ENCODE measurements at regions not wholly inside any gene's neighbourhood (a gene's known extent, or its start where the extent isn't known, plus 50 kb on each side); places are given as distances from the start of the nearest gene placed in this dataset.

DNA sequence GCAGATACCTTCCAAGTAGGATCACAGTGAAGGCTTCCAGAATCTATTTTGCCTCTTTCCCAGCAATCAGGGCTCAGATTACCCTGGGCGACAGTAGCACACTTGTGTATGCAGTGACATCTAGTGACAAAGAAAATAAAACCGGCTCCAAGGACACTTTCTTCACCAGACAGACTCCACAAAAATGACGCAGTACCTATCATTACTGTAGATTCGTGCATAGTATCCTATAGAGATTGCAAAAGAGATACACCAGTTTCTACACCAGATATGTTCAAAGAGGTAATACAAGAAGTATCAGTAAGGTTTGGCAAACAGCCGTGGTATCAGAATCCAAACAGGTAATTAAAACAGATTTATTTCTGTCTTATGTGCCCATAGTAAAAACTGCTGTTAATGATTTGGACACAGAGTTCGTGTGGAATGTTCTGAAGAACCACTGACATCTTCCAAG is 600.4 kb upstream of the JAG1 start:
- intact Hi-C loops (cut with micrococcal nuclease), result loop anchor here (1.0 to 5.0 kb wide), 5 partner anchors 270 to 807 kb away; no protein-coding TSS in a partner anchor
- H2BK20ac ChIP-seq (ENCODE audit: low read depth, low read length), result peak overlapping the region; percentile 39; the same call in 1 of the 2 replicates
- H2BK5ac ChIP-seq (ENCODE audit: low read depth, low read length, poor library complexity, severe bottlenecking), result no peak overlapping the region
- H3K4me3 ChIP-seq (ENCODE audit: insufficient read depth, low read depth, low read length), result no peak overlapping the region
- no peak overlapping the region for H3K23ac ChIP-seq (ENCODE audit: low read depth, low read length)
- H4K5ac ChIP-seq (ENCODE audit: low read depth, low read length), result no peak overlapping the region
- POLR2A ChIA-PET (ENCODE audit: unreplicated experiment), result no interaction called here
- H2AK9ac ChIP-seq (replicated peaks; ENCODE audit: low read depth, low read length, poor library complexity), result no peak overlapping the region
- ATAC-seq (ENCODE audit: low read depth) (peak; percentile 94), DNase-seq (peak; percentile 79)
- no peak overlapping the region; the same call in 1 of the 2 replicates for H3K4ac ChIP-seq (ENCODE audit: low read depth, low read length)
- H3K4me2 ChIP-seq (ENCODE audit: low read depth, low read length), result 0 out of 2 replicates have a peak overlapping the region, but pooled peaks have one; percentile 12
- in situ Hi-C loops (cut with MboI; ENCODE audit: low sequenced_read_pairs), result loop anchor here (5.0 to 10.0 kb wide), 3 partner anchors 609 to 809 kb away; no protein-coding TSS in a partner anchor
- no peaks in the 10 kb centered on the region for H3K79me1 ChIP-seq (ENCODE audit: low read depth in 1 of 2, low read length in 2 of 2)
- H4K91ac ChIP-seq (ENCODE audit: insufficient read depth, low read depth, low read length), result no peak overlapping the region
- BruUV-seq (replicated peaks), result no TSS peak
- H4K20me1 ChIP-seq (ENCODE audit: insufficient read depth, low read length), result no peaks in the 10 kb centered on the region
- no peak overlapping the region for H2AK5ac ChIP-seq (ENCODE audit: low read depth, low read length)
- H4K8ac ChIP-seq (ENCODE audit: low read depth in 2 of 2, low read length in 2 of 2), result no peak overlapping the region
- H3K14ac ChIP-seq (replicated peaks; ENCODE audit: low read depth, low read length), result no peak overlapping the region
- H3K36me3 ChIP-seq (ENCODE audit: control insufficient read depth, insufficient read depth, low read length), result no peaks in the 10 kb centered on the region
- CTCF ChIA-PET, result no interaction called here
- no peak overlapping the region for H3K18ac ChIP-seq (ENCODE audit: low read depth, low read length)
- no peak overlapping the region for H2AFZ ChIP-seq (replicated peaks; ENCODE audit: low read length, poor library complexity)
- no CpG with 5 or more reads among the region's 6 CpGs for WGBS, 2 experiments (ENCODE audit: extremely low coverage in 2 of 2, insufficient read length in 1 of 2)
- H3K27ac ChIP-seq (ENCODE audit: insufficient read depth, low read length), result no peak overlapping the region
- H3K27me3 ChIP-seq (ENCODE audit: control insufficient read depth, insufficient read depth, low read length), result no peaks in the 10 kb centered on the region
- no peak overlapping the region for H3K9ac ChIP-seq (ENCODE audit: low read depth, low read length)
- dilution Hi-C loops (cut with HindIII; ENCODE audit: low sequenced_read_pairs, unreplicated experiment), result no loop called here
- no peaks in the 10 kb centered on the region for H3K4me1 ChIP-seq (ENCODE audit: control insufficient read depth, insufficient read depth, low read length)
- no peaks in the 10 kb centered on the region for H3K9me1 ChIP-seq (ENCODE audit: insufficient read depth, low read length)
- no peak overlapping the region for H2BK120ac ChIP-seq (ENCODE audit: low read depth, low read length)
- H3K56ac ChIP-seq (ENCODE audit: extremely low read depth, insufficient read depth, low read length), result no peak overlapping the region; the same call in 1 of the 2 replicates
- no peak overlapping the region for H2BK15ac ChIP-seq (ENCODE audit: low read depth, low read length)
- TF ChIP-seq NFE2L2 (IDR thresholded peaks at IDR 0.05; ENCODE audit: low read depth, low read length), result no peak
- no peak for TF ChIP-seq CHD1 (IDR thresholded peaks at IDR 0.05; ENCODE audit: low read depth, low read length)
- TF ChIP-seq FOS (IDR thresholded peaks at IDR 0.05; ENCODE audit: low read depth, low read length), result no peak
- no peak for TF ChIP-seq MAZ (IDR thresholded peaks at IDR 0.05; ENCODE audit: borderline replicate concordance, low read depth, low read length)
- TF ChIP-seq, protein P1, sequence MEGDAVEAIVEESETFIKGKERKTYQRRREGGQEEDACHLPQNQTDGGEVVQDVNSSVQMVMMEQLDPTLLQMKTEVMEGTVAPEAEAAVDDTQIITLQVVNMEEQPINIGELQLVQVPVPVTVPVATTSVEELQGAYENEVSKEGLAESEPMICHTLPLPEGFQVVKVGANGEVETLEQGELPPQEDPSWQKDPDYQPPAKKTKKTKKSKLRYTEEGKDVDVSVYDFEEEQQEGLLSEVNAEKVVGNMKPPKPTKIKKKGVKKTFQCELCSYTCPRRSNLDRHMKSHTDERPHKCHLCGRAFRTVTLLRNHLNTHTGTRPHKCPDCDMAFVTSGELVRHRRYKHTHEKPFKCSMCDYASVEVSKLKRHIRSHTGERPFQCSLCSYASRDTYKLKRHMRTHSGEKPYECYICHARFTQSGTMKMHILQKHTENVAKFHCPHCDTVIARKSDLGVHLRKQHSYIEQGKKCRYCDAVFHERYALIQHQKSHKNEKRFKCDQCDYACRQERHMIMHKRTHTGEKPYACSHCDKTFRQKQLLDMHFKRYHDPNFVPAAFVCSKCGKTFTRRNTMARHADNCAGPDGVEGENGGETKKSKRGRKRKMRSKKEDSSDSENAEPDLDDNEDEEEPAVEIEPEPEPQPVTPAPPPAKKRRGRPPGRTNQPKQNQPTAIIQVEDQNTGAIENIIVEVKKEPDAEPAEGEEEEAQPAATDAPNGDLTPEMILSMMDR (conservative IDR thresholded peaks at IDR 0.05; ENCODE audit: low read depth, low read length), result peak; percentile 78
- TF ChIP-seq POLR2A (IDR thresholded peaks at IDR 0.05; ENCODE audit: low read depth, low read length), result no peak
- TF ChIP-seq BHLHE40 (IDR thresholded peaks at IDR 0.05; ENCODE audit: low read depth, low read length), result no peak
- TF ChIP-seq RFX5 (IDR thresholded peaks at IDR 0.05; ENCODE audit: low read depth, low read length), result no peak
- TF ChIP-seq MAFK (IDR thresholded peaks at IDR 0.05; ENCODE audit: low read depth, low read length), result no peak
- TF ChIP-seq MXI1 (IDR thresholded peaks at IDR 0.05; ENCODE audit: borderline replicate concordance, low read depth, low read length), result no peak
- TF ChIP-seq SMC3 (IDR thresholded peaks at IDR 0.05; ENCODE audit: low read depth, low read length), result peak; percentile 90
- no peak for TF ChIP-seq RCOR1 (IDR thresholded peaks at IDR 0.05; ENCODE audit: insufficient replicate concordance, low read length)
- TF ChIP-seq RAD21 (IDR thresholded peaks at IDR 0.05; ENCODE audit: low read length), result peak; percentile 90
- TF ChIP-seq, protein P2, sequence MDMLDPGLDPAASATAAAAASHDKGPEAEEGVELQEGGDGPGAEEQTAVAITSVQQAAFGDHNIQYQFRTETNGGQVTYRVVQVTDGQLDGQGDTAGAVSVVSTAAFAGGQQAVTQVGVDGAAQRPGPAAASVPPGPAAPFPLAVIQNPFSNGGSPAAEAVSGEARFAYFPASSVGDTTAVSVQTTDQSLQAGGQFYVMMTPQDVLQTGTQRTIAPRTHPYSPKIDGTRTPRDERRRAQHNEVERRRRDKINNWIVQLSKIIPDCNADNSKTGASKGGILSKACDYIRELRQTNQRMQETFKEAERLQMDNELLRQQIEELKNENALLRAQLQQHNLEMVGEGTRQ (IDR thresholded peaks at IDR 0.05; ENCODE audit: low read depth, low read length), result no peak
- TF ChIP-seq, protein P3, sequence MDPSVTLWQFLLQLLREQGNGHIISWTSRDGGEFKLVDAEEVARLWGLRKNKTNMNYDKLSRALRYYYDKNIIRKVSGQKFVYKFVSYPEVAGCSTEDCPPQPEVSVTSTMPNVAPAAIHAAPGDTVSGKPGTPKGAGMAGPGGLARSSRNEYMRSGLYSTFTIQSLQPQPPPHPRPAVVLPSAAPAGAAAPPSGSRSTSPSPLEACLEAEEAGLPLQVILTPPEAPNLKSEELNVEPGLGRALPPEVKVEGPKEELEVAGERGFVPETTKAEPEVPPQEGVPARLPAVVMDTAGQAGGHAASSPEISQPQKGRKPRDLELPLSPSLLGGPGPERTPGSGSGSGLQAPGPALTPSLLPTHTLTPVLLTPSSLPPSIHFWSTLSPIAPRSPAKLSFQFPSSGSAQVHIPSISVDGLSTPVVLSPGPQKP (IDR thresholded peaks at IDR 0.05; ENCODE audit: borderline replicate concordance, low read depth, low read length), result no peak
- no peak for TF ChIP-seq CEBPB (IDR thresholded peaks at IDR 0.05; ENCODE audit: low read depth, low read length)
- peaks cover 3% of the 10 kb centered on the region; the same call in 1 of the 2 replicates for H3K9me3 ChIP-seq (ENCODE audit: control insufficient read depth, insufficient read depth, low read length)
